OCI-LY3 (cell line): ENCODE measurements at regions not wholly inside any gene's neighbourhood (a gene's known extent, or its start where the extent isn't known, plus 50 kb on each side); places are given as distances from the start of the nearest gene placed in this dataset.

Experiments used
- EZH2phosphoT487 ChIP-seq: fragments of 200-600 bp; shearing (Covaris generic); IDR thresholded peaks from 2 replicates; pipeline ENCODE4 v1.6.1; 2018; ENCODE audit warnings: antibody characterized with exemption, mixed run types, low read depth
- TF ChIP-seq, protein P1 (sequence below): fragments of 200-600, 300-600 bp; sonication (generic); IDR thresholded peaks from 2 replicates; pipeline ENCODE4 v1.5.1; 2014; ENCODE audit warnings: antibody characterized with exemption, low read length, low read depth

DNA sequence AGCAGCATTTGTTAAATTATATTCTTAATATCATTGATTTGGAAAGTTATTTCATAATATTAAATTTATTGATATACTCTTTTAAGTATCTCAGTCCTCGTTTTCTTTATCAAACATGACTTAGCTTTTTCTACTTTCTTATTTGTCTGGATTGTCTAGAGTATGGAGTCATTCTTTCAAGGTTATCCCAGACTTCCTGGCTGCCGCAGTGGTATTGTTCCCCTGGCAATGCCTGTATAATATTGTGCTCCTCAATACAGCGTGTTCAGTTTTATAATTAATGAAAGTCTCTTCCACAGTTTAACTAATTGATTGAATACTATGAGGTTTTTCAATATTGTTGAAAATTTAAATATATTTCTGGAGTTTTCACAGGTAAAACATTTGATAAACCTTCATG, 310.9 kb downstream of the ANKRD50 start:
- TF ChIP-seq, protein P1, sequence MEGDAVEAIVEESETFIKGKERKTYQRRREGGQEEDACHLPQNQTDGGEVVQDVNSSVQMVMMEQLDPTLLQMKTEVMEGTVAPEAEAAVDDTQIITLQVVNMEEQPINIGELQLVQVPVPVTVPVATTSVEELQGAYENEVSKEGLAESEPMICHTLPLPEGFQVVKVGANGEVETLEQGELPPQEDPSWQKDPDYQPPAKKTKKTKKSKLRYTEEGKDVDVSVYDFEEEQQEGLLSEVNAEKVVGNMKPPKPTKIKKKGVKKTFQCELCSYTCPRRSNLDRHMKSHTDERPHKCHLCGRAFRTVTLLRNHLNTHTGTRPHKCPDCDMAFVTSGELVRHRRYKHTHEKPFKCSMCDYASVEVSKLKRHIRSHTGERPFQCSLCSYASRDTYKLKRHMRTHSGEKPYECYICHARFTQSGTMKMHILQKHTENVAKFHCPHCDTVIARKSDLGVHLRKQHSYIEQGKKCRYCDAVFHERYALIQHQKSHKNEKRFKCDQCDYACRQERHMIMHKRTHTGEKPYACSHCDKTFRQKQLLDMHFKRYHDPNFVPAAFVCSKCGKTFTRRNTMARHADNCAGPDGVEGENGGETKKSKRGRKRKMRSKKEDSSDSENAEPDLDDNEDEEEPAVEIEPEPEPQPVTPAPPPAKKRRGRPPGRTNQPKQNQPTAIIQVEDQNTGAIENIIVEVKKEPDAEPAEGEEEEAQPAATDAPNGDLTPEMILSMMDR = no peak
- no peak for TF ChIP-seq EZH2phosphoT487
